Testis (tissue), 2 donors: ENCODE measurements at regions not wholly inside any gene's neighbourhood (a gene's known extent, or its start where the extent isn't known, plus 50 kb on each side); places are given as distances from the start of the nearest gene placed in this dataset.

Source experiments
- DNase-seq: peaks from one replicate; pipeline ENCODE4 v3.0.0-alpha.2; 2019
- H3K27ac ChIP-seq, 2 donors: fragments of 200-600 bp; sonication (generic); one replicate each; pipeline ENCODE4 v1.5.1; 2019
- H3K27me3 ChIP-seq: fragments of 200-600 bp; sonication (generic); one replicate; pipeline ENCODE4 v1.5.1; 2019
- H3K36me3 ChIP-seq: fragments of 200-600 bp; sonication (generic); one replicate; pipeline ENCODE4 v1.5.1; 2017; ENCODE audit warnings: low read depth; ENCODE audit errors: missing control alignments
- H3K4me1 ChIP-seq: fragments of 200-600 bp; sonication (generic); one replicate; pipeline ENCODE4 v1.5.1; 2019
- H3K4me3 ChIP-seq, 2 donors: fragments of 200-600 bp; sonication (generic); one replicate each; pipeline ENCODE4 v1.5.1; 2017 to 2019
- H3K9me3 ChIP-seq: fragments of 200-600 bp; sonication (generic); one replicate; pipeline ENCODE4 v1.5.1; 2017
- CTCF ChIP-seq, 3 experiments: fragments of 450-650 bp in 2 of 3; fragments of 200-600 bp in 1 of 3; sonication (generic) in 1 of 3; IDR thresholded peaks; one replicate each; pipeline ENCODE4 v1.5.1; 2016 to 2019; ENCODE audit warnings: antibody characterized with exemption in 3 of 3, mild to moderate bottlenecking in 2 of 3, moderate library complexity in 1 of 3
- POLR2A ChIP-seq: fragments of 450-650 bp; IDR thresholded peaks from one replicate; pipeline ENCODE4 v1.6.1; 2017; ENCODE audit warnings: antibody characterized with exemption, mild to moderate bottlenecking, moderate library complexity
- WGBS, 2 donors: methylation state at CpG; one replicate each; pipeline ENCODE4 v1.1.5; 2018; 5-methylcytosine and 5-hydroxymethylcytosine counted together
- intact Hi-C: fragments of 100-400 bp; cut with DNase I; formaldehyde crosslinking; loops from one replicate; pipeline ENCODE4 v1.15.1; 2023; ENCODE audit warnings: low total_unique reads

DNA sequence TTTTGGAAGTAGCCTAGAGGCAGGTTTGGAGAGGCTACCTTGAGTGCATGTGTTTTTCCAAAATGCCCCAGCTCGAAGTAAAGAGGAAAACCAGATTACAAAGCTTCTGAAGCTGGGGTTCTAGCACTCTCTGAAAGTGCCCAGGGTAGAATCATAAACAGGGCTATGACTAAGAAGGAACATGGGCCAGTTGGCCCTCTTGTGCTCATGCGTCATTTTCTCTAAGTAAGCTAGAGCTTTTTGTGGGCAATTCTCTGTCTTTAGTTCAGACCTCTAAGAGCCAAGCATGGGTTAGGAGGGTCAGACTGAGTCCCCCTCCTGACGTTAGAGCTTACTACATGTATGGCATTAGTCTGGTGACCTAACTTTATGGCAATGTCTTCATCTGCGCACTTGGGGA lies 129.5 kb upstream of the UMPS start:
- Histone ChIP-seq H3K4me3 (no peak overlapping the region), H3K27ac (no peak overlapping the region), H3K9me3 (no peaks in the 10 kb centered on the region), H3K36me3 (no peaks in the 10 kb centered on the region), H3K27me3 (no peaks in the 10 kb centered on the region), H3K4me1 (no peaks in the 10 kb centered on the region)
- WGBS, 2 donors, result 93 to 96% methylated on average over 4 of the region's 4 CpGs
- TF ChIP-seq CTCF (IDR thresholded peaks at IDR 0.05), result no peak
- no peak for TF ChIP-seq POLR2A
- DNase-seq, result no peak
- intact Hi-C loops, result no loop called here

GRCh38 chr3:124601190-124601589 lies 129.1 kb upstream of the UMPS start:
- Histone ChIP-seq H3K36me3 (no peaks in the 10 kb centered on the region), H3K27me3 (no peaks in the 10 kb centered on the region), H3K4me3 (no peak overlapping the region), H3K27ac (no peak overlapping the region), H3K9me3 (no peaks in the 10 kb centered on the region), H3K4me1 (no peaks in the 10 kb centered on the region)
- WGBS, 2 donors, result 64 to 76% methylated on average over 2 of the region's 2 CpGs
- TF ChIP-seq POLR2A (no peak), CTCF (IDR thresholded peaks at IDR 0.05) (no peak)
- DNase-seq, result no peak
- intact Hi-C loops, result no loop called here

DNA sequence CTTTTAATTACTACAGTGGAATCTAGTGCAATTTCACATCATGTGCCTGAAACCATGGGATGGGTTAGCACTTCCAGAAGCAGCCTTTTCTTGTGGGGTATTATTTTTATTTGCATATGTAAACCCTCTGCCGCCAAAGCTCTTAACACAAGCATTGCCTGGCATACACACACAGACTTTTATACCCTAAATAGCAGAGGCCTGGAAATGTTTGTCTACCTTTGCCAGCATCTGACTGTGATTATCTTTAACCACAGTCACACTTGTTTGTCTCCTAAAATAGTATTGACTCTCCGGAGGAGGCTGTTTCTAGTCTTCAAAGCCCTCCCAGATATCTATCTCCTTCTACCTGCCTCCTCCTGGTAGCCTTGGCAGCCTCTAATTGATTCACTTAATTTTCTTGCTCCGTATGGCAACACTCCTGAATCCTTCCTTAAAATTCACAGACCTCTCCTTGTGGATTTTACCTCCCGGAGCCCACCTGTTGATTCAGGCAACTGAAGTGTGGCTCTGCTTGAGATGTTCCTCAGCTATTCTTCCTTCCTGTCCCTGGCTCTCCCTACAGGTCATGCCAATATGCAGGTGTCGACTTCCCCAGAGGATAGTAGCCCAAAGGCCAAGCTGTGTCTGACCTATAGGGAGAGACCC lies 127.1 kb upstream of the UMPS start:
- Histone ChIP-seq H3K4me1 (no peaks in the 10 kb centered on the region), H3K9me3 (no peaks in the 10 kb centered on the region), H3K27ac (no peak overlapping the region), H3K36me3 (no peaks in the 10 kb centered on the region), H3K4me3 (no peak overlapping the region), H3K27me3 (no peaks in the 10 kb centered on the region)
- intact Hi-C loops, result no loop called here
- 70 to 89% methylated on average over 5 of the region's 5 CpGs for WGBS, 2 donors
- no peak for TF ChIP-seq POLR2A
- TF ChIP-seq CTCF (IDR thresholded peaks at IDR 0.05), result no peak
- no peak for DNase-seq

- Histone ChIP-seq H3K4me1 (no peaks in the 10 kb centered on the region), H3K27ac (no peak overlapping the region), H3K4me3 (no peak overlapping the region), H3K36me3 (no peaks in the 10 kb centered on the region), H3K9me3 (no peaks in the 10 kb centered on the region), H3K27me3 (no peaks in the 10 kb centered on the region)
- no peak for DNase-seq
- WGBS, 2 donors, result 68 to 85% methylated on average over 6 of the region's 6 CpGs
- TF ChIP-seq POLR2A (no peak), CTCF (IDR thresholded peaks at IDR 0.05) (no peak)
- intact Hi-C loops, result no loop called here
Measured at GRCh38 chr3:124605781-124606579, 124.3 kb upstream of the UMPS start.
